Naive thymus-derived CD4-positive, alpha-beta T cell (primary cell): ENCODE measurements at regions not wholly inside any gene's neighbourhood (a gene's known extent, or its start where the extent isn't known, plus 50 kb on each side); places are given as distances from the start of the nearest gene placed in this dataset.

Source experiments
- ATAC-seq: fragments of 150-1000 bp; cut with Tn5 transposase; 2 replicates; pipeline ENCODE4 v1.10.0; 2021; ENCODE audit warnings: mild to moderate bottlenecking, moderate library complexity
- CTCF ChIA-PET: fragments of 350-600 bp; sonication (Branson Sonifier 250); formaldehyde crosslinking; loops from one replicate; lab custom pipeline; 2021; ENCODE audit warnings: antibody characterized with exemption; lab: Charles Lee
- POLR2A ChIA-PET: fragments of 350-600 bp; sonication (Branson Sonifier 250); formaldehyde crosslinking; loops from one replicate; lab custom pipeline; 2021; ENCODE audit warnings: antibody characterized with exemption, inconsistent platforms; lab: Charles Lee
- DNase-seq, 9 donors: peaks; one replicate each; pipeline versions ENCODE4 v3.0.0 to v3.0.0-alpha.2; 2020 to 2022; ENCODE audit warnings: mixed read lengths in 1 of 9
- H3K27ac ChIP-seq: one replicate; pipeline ENCODE4 v1.7.0; 2013; ENCODE audit warnings: mild to moderate bottlenecking, low read depth, low read length, moderate library complexity
- H3K27me3 ChIP-seq, 2 donors: one replicate each; pipeline ENCODE4 v1.7.0; 2013; ENCODE audit warnings: low read length in 2 of 2, mild to moderate bottlenecking in 2 of 2, moderate library complexity in 2 of 2; ENCODE audit not compliant: control insufficient read depth in 2 of 2, insufficient read depth in 2 of 2
- H3K36me3 ChIP-seq, 3 experiments: 1 replicate in 2 of 3; 2 replicates in 1 of 3; pipeline ENCODE4 v1.7.0; 2013; ENCODE audit warnings: low read length in 3 of 3, mild to moderate bottlenecking in 3 of 3, moderate library complexity in 1 of 3; ENCODE audit not compliant: insufficient read depth in 3 of 3, control insufficient read depth in 2 of 3
- H3K4me1 ChIP-seq, 2 donors: one replicate each; pipeline ENCODE4 v1.7.0; 2013; ENCODE audit warnings: low read length in 2 of 2, mild to moderate bottlenecking in 2 of 2, moderate library complexity in 1 of 2; ENCODE audit not compliant: control insufficient read depth in 2 of 2, insufficient read depth in 2 of 2
- H3K4me3 ChIP-seq: 2 replicates; pipeline ENCODE4 v1.7.0; 2013; ENCODE audit warnings: mild to moderate bottlenecking, low read length
- H3K9me3 ChIP-seq, 3 experiments: 1 replicate in 2 of 3; 2 replicates in 1 of 3; pipeline ENCODE4 v1.7.0; 2013; ENCODE audit warnings: low read length in 3 of 3; ENCODE audit not compliant: control insufficient read depth in 2 of 3
- H3K27ac Mint-ChIP-seq, 9 donors: one replicate each; pipeline ENCODE4 v1.8.0; 2020 to 2022; ENCODE audit warnings: mixed read lengths in 9 of 9, mild to moderate bottlenecking in 8 of 9, moderate library complexity in 5 of 9, inconsistent platforms in 2 of 9
- H3K27me3 Mint-ChIP-seq, 5 donors: one replicate each; pipeline ENCODE4 v1.8.0; 2021 to 2022; ENCODE audit warnings: mixed read lengths in 5 of 5, mild to moderate bottlenecking in 1 of 5
- H3K36me3 Mint-ChIP-seq, 5 donors: one replicate each; pipeline ENCODE4 v1.8.0; 2020 to 2022; ENCODE audit warnings: mixed read lengths in 5 of 5, mild to moderate bottlenecking in 3 of 5, inconsistent platforms in 1 of 5
- H3K4me1 Mint-ChIP-seq, 7 donors: one replicate each; pipeline ENCODE4 v1.8.0; 2020 to 2022; ENCODE audit warnings: mixed read lengths in 7 of 7, mild to moderate bottlenecking in 3 of 7, inconsistent platforms in 1 of 7
- H3K4me3 Mint-ChIP-seq, 10 donors: one replicate each; pipeline ENCODE4 v1.8.0; 2020 to 2022; ENCODE audit warnings: mild to moderate bottlenecking in 10 of 10, mixed read lengths in 10 of 10, moderate library complexity in 6 of 10, inconsistent platforms in 2 of 10
- H3K9me3 Mint-ChIP-seq, 11 donors: one replicate each; pipeline ENCODE4 v1.8.0; 2020 to 2022; ENCODE audit warnings: mixed read lengths in 11 of 11, mild to moderate bottlenecking in 4 of 11, inconsistent platforms in 1 of 11, moderate library complexity in 1 of 11
- intact Hi-C, 2 donors: fragments of 100-400 bp; cut with micrococcal nuclease; formaldehyde crosslinking; loops; one replicate each; pipeline ENCODE4 v1.15.1; 2023

DNA sequence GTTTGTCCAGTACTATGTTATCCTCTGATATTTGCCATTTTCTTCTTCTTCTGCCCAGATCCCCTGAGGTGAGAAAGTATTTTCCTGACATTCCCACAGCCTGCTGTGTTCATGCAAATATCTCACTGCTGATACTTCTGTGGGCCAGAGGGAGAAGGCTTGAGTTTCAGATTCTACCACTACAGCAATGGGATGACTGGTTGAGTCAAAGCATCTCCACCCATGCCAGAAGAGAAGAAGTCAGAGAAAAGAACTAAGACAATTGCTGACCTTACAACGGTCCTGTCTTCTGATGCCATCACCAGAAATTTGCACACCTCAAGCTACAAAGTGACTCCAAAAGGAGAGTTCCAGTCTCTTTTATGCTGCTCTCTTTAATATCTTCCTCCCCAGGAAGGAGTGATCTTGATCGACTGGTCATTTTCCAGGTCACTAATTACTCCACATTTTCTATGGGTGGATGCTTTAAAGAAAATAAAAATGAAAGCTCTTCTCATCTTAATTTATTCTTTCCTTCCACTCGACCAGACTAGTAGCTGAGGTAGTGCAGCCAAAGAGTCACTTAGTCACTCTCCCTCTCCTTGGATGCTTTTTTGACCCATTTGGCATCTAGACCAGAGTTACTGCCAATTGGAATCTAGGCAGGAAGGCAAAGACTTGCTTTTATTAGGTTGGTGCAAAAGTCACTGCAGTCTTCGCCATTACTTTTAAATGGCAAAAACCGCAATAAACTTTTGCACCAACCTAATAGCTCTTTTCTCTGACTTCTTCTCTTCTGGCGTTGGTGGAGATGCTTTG, 195.1 kb downstream of the PTPRC start:
- peaks cover 7 to 21% (median 12%) of the 10 kb centered on the region in 7 donors for H3K4me1 Mint-ChIP-seq
- H3K36me3 Mint-ChIP-seq, result peaks cover 0 to 28% (median 0%) of the 10 kb centered on the region in 5 donors
- H3K27me3 ChIP-seq, result no peaks in the 10 kb centered on the region
- no peaks in the 10 kb centered on the region for H3K36me3 ChIP-seq
- CTCF ChIA-PET, result interaction anchor here (0.6 kb wide), 1 partner anchor 239 kb away, joined by 3 read pairs; no protein-coding TSS in a partner anchor
- H3K9me3 Mint-ChIP-seq, result peaks cover 0 to 2% (median 0%) of the 10 kb centered on the region in 11 donors
- ATAC-seq, result no peak
- H3K4me3 Mint-ChIP-seq, result no peak overlapping the region
- no peak overlapping the region for H3K27ac Mint-ChIP-seq
- H3K4me3 ChIP-seq, result no peak overlapping the region
- H3K4me1 ChIP-seq, result no peaks in the 10 kb centered on the region
- no peaks in the 10 kb centered on the region for H3K27me3 Mint-ChIP-seq
- H3K27ac ChIP-seq, result no peak overlapping the region
- intact Hi-C loops, result no loop called here
- H3K9me3 ChIP-seq, result no peaks in the 10 kb centered on the region
- no peak for DNase-seq
- POLR2A ChIA-PET, result interaction anchor here (0.6 kb wide), 1 partner anchor 308 kb away, joined by 3 read pairs; no protein-coding TSS in a partner anchor

DNA sequence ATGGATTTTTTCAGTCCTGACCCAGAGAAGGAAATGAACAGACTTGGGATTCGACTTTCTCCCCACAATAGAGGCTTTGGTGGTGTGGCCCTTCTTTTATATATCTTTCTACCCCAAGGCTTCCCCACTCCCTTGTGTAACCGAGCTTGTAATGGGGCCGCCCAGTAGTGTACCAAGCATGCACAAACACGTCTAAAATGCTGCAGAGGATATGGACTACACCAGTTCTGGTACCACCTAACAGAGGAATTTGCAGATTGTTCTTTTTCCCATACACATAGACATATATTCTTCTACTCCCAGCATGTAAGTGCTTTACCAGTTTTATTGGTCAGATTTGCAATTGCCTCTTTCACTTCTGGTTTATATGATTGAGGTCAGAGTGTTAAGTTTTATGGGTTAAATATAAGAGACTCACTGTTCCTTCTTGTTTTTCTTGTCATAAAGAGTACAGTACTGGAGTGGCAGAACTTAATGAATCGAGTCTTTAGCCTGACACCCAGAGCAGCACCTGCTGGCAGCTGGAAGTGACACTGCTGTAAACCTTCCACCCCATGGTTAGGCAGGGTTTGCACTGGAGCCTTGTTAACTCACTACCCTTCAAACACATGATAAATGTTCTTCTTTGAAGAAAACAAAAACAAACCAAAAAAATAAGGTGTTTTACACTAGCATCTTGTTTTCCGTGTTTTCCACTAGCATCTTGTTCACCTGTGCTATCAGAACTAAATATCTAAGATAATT, 198.6 kb downstream of the PTPRC start:
- no peaks in the 10 kb centered on the region for H3K27me3 Mint-ChIP-seq
- H3K9me3 Mint-ChIP-seq, result peaks cover 0 to 5% (median 0%) of the 10 kb centered on the region in 11 donors
- Histone ChIP-seq H3K27me3 (no peaks in the 10 kb centered on the region), H3K9me3 (no peaks in the 10 kb centered on the region), H3K36me3 (no peaks in the 10 kb centered on the region), H3K4me3 (no peak overlapping the region), H3K27ac (no peak overlapping the region), H3K4me1 (no peaks in the 10 kb centered on the region)
- peak overlapping the region in 1 of 9 donors; percentile 13 for H3K27ac Mint-ChIP-seq
- ChIA-PET CTCF (no interaction called here), POLR2A (no interaction called here)
- intact Hi-C loops, result loop anchor here in 1 of 2 donors (5.0 kb wide), 1 partner anchor 275 kb away; no protein-coding TSS in a partner anchor
- H3K4me1 Mint-ChIP-seq, result peaks cover 0 to 5% (median 0%) of the 10 kb centered on the region in 7 donors
- no peak overlapping the region for H3K4me3 Mint-ChIP-seq
- H3K36me3 Mint-ChIP-seq, result peaks cover 0 to 45% (median 0%) of the 10 kb centered on the region in 5 donors
- DNase-seq (no peak), ATAC-seq (no peak)

DNA sequence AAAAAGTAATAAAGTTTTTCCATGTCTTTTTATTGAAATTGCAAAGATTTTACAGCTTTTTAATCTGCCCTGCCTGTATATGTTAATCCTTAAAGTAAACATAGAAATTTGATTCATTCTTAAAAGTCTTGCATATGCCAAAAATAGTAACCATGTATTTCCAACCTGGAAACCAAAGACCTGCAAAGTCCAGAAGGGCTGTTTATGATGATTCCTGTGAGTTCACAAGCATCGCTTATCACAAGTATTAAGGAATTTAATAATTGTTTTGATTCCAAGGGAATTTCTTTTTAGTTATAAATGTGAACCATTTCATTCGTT, 199.1 kb downstream of the PTPRC start:
- H3K27me3 ChIP-seq, result no peaks in the 10 kb centered on the region
- Mint-ChIP-seq H3K27ac (no peak overlapping the region), H3K36me3 (peaks cover 0 to 49% (median 0%) of the 10 kb centered on the region in 5 donors), H3K9me3 (peaks cover 0 to 5% (median 0%) of the 10 kb centered on the region in 11 donors), H3K27me3 (no peaks in the 10 kb centered on the region), H3K4me3 (no peak overlapping the region), H3K4me1 (peaks cover 0 to 5% (median 0%) of the 10 kb centered on the region in 7 donors)
- no peak overlapping the region for H3K27ac ChIP-seq
- CTCF ChIA-PET, result no interaction called here
- H3K4me1 ChIP-seq, result no peaks in the 10 kb centered on the region
- H3K9me3 ChIP-seq, result no peaks in the 10 kb centered on the region
- POLR2A ChIA-PET, result no interaction called here
- intact Hi-C loops, result loop anchor here in 1 of 2 donors (5.0 kb wide), 1 partner anchor 274 kb away; no protein-coding TSS in a partner anchor
- H3K4me3 ChIP-seq, result no peak overlapping the region
- H3K36me3 ChIP-seq, result no peaks in the 10 kb centered on the region
- DNase-seq (no peak), ATAC-seq (no peak)

DNA sequence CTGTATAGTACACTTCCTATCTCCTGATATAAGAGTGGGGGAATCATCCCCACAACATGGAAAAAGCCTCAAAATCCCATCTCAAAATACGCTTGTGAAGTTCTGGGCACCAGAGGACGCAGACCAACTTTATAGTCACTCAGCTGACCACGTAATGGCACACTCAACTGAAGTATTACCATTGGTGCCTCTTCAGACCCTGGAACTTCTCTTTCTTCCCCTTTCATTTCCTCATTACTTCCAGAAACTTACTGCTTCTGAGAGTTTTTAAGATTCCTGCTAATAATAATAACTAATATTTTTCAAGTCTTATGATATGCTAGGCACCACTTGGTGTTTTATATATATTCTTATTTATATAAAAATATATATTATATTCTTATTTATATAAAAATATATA, 202.6 kb downstream of the PTPRC start:
- Mint-ChIP-seq H3K27ac (no peak overlapping the region), H3K27me3 (no peaks in the 10 kb centered on the region), H3K4me1 (peaks cover 0 to 6% (median 0%) of the 10 kb centered on the region in 7 donors), H3K9me3 (peaks cover 0 to 3% (median 0%) of the 10 kb centered on the region in 11 donors), H3K36me3 (peaks cover 0 to 46% (median 10%) of the 10 kb centered on the region in 5 donors), H3K4me3 (no peak overlapping the region)
- ATAC-seq (no peak), DNase-seq (no peak)
- intact Hi-C loops, result no loop called here
- Histone ChIP-seq H3K4me3 (no peak overlapping the region), H3K36me3 (no peaks in the 10 kb centered on the region), H3K4me1 (no peaks in the 10 kb centered on the region), H3K27ac (no peak overlapping the region), H3K9me3 (no peaks in the 10 kb centered on the region), H3K27me3 (no peaks in the 10 kb centered on the region)
- POLR2A ChIA-PET, result no interaction called here
- CTCF ChIA-PET, result no interaction called here

GRCh38 chr1:198842686-198843085, 203.8 kb downstream of the PTPRC start:
- no peaks in the 10 kb centered on the region for H3K27me3 Mint-ChIP-seq
- CTCF ChIA-PET, result no interaction called here
- H3K4me3 ChIP-seq, result no peak overlapping the region

GRCh38 chr1:198845271-198845670, 206.4 kb downstream of the PTPRC start:
- peak overlapping the region in 1 of 9 donors; percentile 14 for H3K27ac Mint-ChIP-seq
- no peaks in the 10 kb centered on the region for H3K9me3 ChIP-seq
- POLR2A ChIA-PET, result no interaction called here
- H3K27ac ChIP-seq, result no peak overlapping the region
- H3K9me3 Mint-ChIP-seq, result peaks cover 0 to 6% (median 0%) of the 10 kb centered on the region in 11 donors
- ATAC-seq, result no peak
- CTCF ChIA-PET, result no interaction called here
- H3K4me3 ChIP-seq, result no peak overlapping the region
- peaks cover 0 to 8% (median 0%) of the 10 kb centered on the region in 7 donors for H3K4me1 Mint-ChIP-seq
- H3K4me1 ChIP-seq, result no peaks in the 10 kb centered on the region
- no peaks in the 10 kb centered on the region for H3K27me3 Mint-ChIP-seq
- intact Hi-C loops, result no loop called here
- no peak for DNase-seq
- H3K4me3 Mint-ChIP-seq, result no peak overlapping the region
- H3K36me3 ChIP-seq, result no peaks in the 10 kb centered on the region
- peaks cover 4 to 63% (median 28%) of the 10 kb centered on the region in 5 donors for H3K36me3 Mint-ChIP-seq
- no peaks in the 10 kb centered on the region for H3K27me3 ChIP-seq

More at GRCh38 chr1:198842686-198843085, 203.8 kb downstream of the PTPRC start:
- Histone ChIP-seq H3K4me1 (no peaks in the 10 kb centered on the region), H3K27ac (no peak overlapping the region), H3K36me3 (no peaks in the 10 kb centered on the region), H3K9me3 (no peaks in the 10 kb centered on the region), H3K27me3 (no peaks in the 10 kb centered on the region)
- ATAC-seq (no peak), DNase-seq (no peak)
- H3K4me1 Mint-ChIP-seq, result peaks cover 0 to 6% (median 0%) of the 10 kb centered on the region in 7 donors
- H3K36me3 Mint-ChIP-seq, result peaks cover 4 to 52% (median 21%) of the 10 kb centered on the region in 5 donors
- H3K9me3 Mint-ChIP-seq, result peaks cover 0 to 6% (median 0%) of the 10 kb centered on the region in 11 donors
- intact Hi-C loops, result no loop called here
- POLR2A ChIA-PET, result no interaction called here
- H3K4me3 Mint-ChIP-seq, result no peak overlapping the region
- no peak overlapping the region for H3K27ac Mint-ChIP-seq
